Calu3 (cell line): ENCODE measurements at regions not wholly inside any gene's neighbourhood (a gene's known extent, or its start where the extent isn't known, plus 50 kb on each side); places are given as distances from the start of the nearest gene placed in this dataset.

ENCODE experiments used
- BruUV-seq: library from RNA; stranded (reverse); fragments of 400-500 nt; replicated peaks from 2 replicates; lab custom pipeline; 2021; lab: Mats Ljungman, UMichigan
- CTCF ChIA-PET: fragments of 300-600 bp; sonication (Branson Sonifier 250); formaldehyde crosslinking; loops from one replicate; lab custom pipeline; 2022; ENCODE audit warnings: antibody characterized with exemption; lab: Charles Lee
- DNase-seq: peaks from one replicate; pipeline ENCODE4 v3.0.0; 2022
- H3K27ac Mint-ChIP-seq: one replicate; pipeline ENCODE4 v1.8.0; 2022; ENCODE audit warnings: mixed read lengths; ENCODE audit not compliant: unreplicated experiment
- H3K27me3 Mint-ChIP-seq: one replicate; pipeline ENCODE4 v1.8.0; 2022; ENCODE audit warnings: mixed read lengths; ENCODE audit not compliant: unreplicated experiment
- H3K36me3 Mint-ChIP-seq: one replicate; pipeline ENCODE4 v1.8.0; 2022; ENCODE audit warnings: mild to moderate bottlenecking, moderate library complexity, mixed read lengths; ENCODE audit not compliant: insufficient read depth, unreplicated experiment
- H3K4me1 Mint-ChIP-seq: one replicate; pipeline ENCODE4 v1.8.0; 2022; ENCODE audit warnings: mild to moderate bottlenecking, low read depth, mixed read lengths; ENCODE audit not compliant: unreplicated experiment
- H3K4me3 Mint-ChIP-seq: one replicate; pipeline ENCODE4 v1.8.0; 2022; ENCODE audit warnings: mild to moderate bottlenecking, low read depth, moderate library complexity, mixed read lengths; ENCODE audit not compliant: unreplicated experiment
- H3K9me3 Mint-ChIP-seq: one replicate; pipeline ENCODE4 v1.8.0; 2022; ENCODE audit warnings: low read depth, mixed read lengths; ENCODE audit not compliant: unreplicated experiment
- intact Hi-C: fragments of 100-400 bp; cut with micrococcal nuclease; formaldehyde crosslinking; loops from one replicate; pipeline ENCODE4 v1.10.0; 2022; ENCODE audit not compliant: unreplicated experiment
- TF ChIP-seq, protein P1 (sequence below): fragments of 200-600 bp; IDR thresholded peaks from one replicate; pipeline ENCODE4 v1.8.0; 2022; ENCODE audit warnings: antibody characterized with exemption; ENCODE audit not compliant: unreplicated experiment

DNA sequence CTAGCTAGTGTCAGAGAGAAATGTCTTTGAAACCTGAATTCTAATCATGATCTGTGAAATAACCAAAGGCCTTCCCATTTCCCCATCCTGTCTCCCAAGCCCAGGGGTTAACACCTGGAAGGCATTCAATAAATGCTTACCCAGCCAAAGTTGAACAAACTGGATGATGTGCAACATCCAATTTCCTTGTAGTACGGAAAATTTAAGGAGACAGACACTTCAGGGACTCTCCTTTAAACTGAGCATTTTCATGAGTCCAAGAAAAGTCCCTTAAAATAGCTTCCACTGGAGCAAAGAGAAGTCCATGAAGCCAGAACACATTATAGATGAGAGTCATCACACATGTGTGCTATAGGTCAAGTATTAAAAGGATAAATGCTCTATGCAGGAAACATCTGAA, 271.2 kb downstream of the RAB28 start:
- TF ChIP-seq, protein P1, sequence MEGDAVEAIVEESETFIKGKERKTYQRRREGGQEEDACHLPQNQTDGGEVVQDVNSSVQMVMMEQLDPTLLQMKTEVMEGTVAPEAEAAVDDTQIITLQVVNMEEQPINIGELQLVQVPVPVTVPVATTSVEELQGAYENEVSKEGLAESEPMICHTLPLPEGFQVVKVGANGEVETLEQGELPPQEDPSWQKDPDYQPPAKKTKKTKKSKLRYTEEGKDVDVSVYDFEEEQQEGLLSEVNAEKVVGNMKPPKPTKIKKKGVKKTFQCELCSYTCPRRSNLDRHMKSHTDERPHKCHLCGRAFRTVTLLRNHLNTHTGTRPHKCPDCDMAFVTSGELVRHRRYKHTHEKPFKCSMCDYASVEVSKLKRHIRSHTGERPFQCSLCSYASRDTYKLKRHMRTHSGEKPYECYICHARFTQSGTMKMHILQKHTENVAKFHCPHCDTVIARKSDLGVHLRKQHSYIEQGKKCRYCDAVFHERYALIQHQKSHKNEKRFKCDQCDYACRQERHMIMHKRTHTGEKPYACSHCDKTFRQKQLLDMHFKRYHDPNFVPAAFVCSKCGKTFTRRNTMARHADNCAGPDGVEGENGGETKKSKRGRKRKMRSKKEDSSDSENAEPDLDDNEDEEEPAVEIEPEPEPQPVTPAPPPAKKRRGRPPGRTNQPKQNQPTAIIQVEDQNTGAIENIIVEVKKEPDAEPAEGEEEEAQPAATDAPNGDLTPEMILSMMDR, result no peak
- no peak for DNase-seq
- Mint-ChIP-seq H3K27me3 (no peaks in the 10 kb centered on the region), H3K4me1 (no peaks in the 10 kb centered on the region), H3K27ac (no peak overlapping the region), H3K36me3 (no peaks in the 10 kb centered on the region), H3K4me3 (no peak overlapping the region), H3K9me3 (peaks cover 25% of the 10 kb centered on the region)
- no TSS peak for BruUV-seq
- intact Hi-C loops, result no loop called here
- CTCF ChIA-PET, result no interaction called here

DNA sequence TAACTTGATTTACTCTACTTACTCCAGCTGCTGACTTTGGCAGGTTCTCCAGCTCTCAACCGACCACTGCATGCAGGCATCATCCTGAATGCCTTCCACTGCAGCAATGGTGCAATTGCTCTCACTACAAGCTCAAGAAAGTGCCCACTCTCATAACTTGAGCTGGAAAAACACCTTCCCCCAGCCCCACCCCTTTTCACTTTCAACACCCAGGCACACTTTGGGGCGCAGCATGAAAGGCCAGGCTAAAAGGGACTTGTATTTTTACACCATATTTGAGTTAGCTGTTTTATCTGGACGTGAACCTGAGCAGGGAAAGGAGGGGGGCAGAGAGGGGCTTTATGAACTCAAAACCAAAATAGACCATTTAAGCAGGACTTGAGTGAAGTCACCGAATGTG, 274.5 kb downstream of the RAB28 start:
- Mint-ChIP-seq H3K27me3 (no peaks in the 10 kb centered on the region), H3K27ac (no peak overlapping the region), H3K9me3 (peaks cover 14% of the 10 kb centered on the region), H3K4me1 (no peaks in the 10 kb centered on the region), H3K4me3 (no peak overlapping the region), H3K36me3 (no peaks in the 10 kb centered on the region)
- no TSS peak for BruUV-seq
- CTCF ChIA-PET, result no interaction called here
- TF ChIP-seq, protein P1, result no peak
- no peak for DNase-seq
- intact Hi-C loops, result no loop called here

DNA sequence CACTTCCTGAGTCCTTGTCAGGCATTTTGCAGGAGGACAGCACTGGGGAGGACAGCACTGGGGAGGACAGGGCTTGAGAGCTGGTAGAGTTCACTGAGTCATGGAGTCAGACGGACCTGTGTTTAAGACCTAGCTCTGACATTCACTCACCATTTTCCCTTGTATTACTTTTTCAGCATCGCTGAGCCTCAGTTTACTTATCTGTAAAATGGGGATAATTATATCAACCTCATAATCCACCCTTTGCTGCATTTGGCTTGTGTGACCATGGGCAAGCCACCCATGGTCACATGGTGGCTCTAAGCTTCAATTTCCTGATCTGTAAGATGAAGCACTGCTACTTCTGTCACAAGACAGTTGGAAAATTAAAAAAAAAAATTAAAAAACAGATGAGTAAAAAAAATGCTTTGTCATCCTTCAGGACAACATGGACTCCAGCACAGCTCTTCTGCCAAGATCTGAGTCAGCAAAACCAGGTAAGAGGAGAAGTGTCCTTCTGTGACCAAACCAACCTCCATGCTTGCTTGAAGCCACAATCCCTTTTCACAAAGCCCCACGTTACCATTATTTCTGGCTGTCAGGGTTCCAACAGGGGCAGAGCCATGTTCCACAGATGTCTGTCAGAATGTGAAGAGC, 275.5 kb downstream of the RAB28 start:
- intact Hi-C loops, result no loop called here
- TF ChIP-seq, protein P1, result no peak
- Mint-ChIP-seq H3K27ac (no peak overlapping the region), H3K4me3 (no peak overlapping the region), H3K4me1 (no peaks in the 10 kb centered on the region), H3K27me3 (no peaks in the 10 kb centered on the region), H3K9me3 (peaks cover 12% of the 10 kb centered on the region), H3K36me3 (no peaks in the 10 kb centered on the region)
- no TSS peak for BruUV-seq
- no peak for DNase-seq
- CTCF ChIA-PET, result no interaction called here

DNA sequence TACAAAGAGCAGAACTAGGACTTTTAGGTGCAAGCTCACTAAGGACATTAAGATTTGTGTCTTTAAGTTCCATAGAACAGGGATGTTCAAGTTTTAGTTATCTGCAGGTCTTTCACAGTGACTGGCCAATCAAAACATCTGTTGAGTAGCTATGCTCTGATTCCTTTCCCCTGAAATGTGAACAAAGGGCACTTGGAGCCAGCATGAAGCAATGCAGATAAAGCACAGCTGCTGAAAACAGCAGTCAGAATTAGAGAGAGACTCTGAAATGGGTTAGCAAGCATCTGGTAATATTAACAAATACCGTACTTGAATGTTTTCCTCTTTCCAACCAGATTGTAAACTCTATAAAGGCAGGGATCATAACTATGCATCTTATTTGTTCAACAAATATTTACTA, 276.9 kb downstream of the RAB28 start:
- no TSS peak for BruUV-seq

More for the DNA sequence above, 276.9 kb downstream of the RAB28 start:
- H3K4me3 Mint-ChIP-seq, result no peak overlapping the region
- intact Hi-C loops, result no loop called here
- CTCF ChIA-PET, result no interaction called here
- no peaks in the 10 kb centered on the region for H3K27me3 Mint-ChIP-seq
- peaks cover 10% of the 10 kb centered on the region for H3K9me3 Mint-ChIP-seq
- no peaks in the 10 kb centered on the region for H3K4me1 Mint-ChIP-seq
- TF ChIP-seq, protein P1, result no peak
- DNase-seq, result no peak
- no peak overlapping the region for H3K27ac Mint-ChIP-seq
- H3K36me3 Mint-ChIP-seq, result no peaks in the 10 kb centered on the region
